ENCODE measurements at regions not wholly inside any gene's neighbourhood (a gene's known extent, or its start where the extent isn't known, plus 50 kb on each side); places are given as distances from the start of the nearest gene placed in this dataset.
"Not testable (repeated sequence)": the region's sequence is repeated elsewhere in the genome, so short reads cannot be mapped to it uniquely, and the experiment has no call there.

- DNase-seq (ENCODE audit: low read depth in 1 of 2, low spot score in 1 of 2) = not testable (repeated sequence)
These were observed 51.5 kb downstream of the PPIAL4A start for GRCh38 chr1:120941066-120941465.

- DNase-seq (ENCODE audit: low read depth in 1 of 2, low spot score in 1 of 2) = peak in 1 of 2 donors; percentile 8
These were observed 52.3 kb downstream of the PPIAL4A start for GRCh38 chr1:120941836-120942217.

- DNase-seq (ENCODE audit: low read depth in 1 of 2, low spot score in 1 of 2) = peak; percentile 57 to 68
These were observed 52.8 kb downstream of the PPIAL4A start for GRCh38 chr1:120942218-120942944.

- not testable (repeated sequence) for DNase-seq (ENCODE audit: low read depth in 1 of 2, low spot score in 1 of 2)
These were observed 53.4 kb downstream of the PPIAL4A start for GRCh38 chr1:120942945-120943319.

- DNase-seq (ENCODE audit: low read depth in 1 of 2, low spot score in 1 of 2) = not testable (repeated sequence)
These were observed 55.1 kb downstream of the PPIAL4A start for GRCh38 chr1:120944691-120945090.

GRCh38 chr1:120945122-120945521 lies 55.6 kb downstream of the PPIAL4A start:
- not testable (repeated sequence) for DNase-seq (ENCODE audit: low read depth in 1 of 2, low spot score in 1 of 2)

- not testable (repeated sequence) for DNase-seq (ENCODE audit: low read depth in 1 of 2, low spot score in 1 of 2)
These were observed 57.5 kb downstream of the PPIAL4A start for GRCh38 chr1:120947114-120947513.

GRCh38 chr1:120949724-120950123 lies 60.2 kb downstream of the PPIAL4A start:
- not testable (repeated sequence) for DNase-seq (ENCODE audit: low read depth in 1 of 2, low spot score in 1 of 2)

- not testable (repeated sequence) for DNase-seq (ENCODE audit: low read depth in 1 of 2, low spot score in 1 of 2)
These were observed 61.1 kb downstream of the PPIAL4A start for GRCh38 chr1:120950633-120951032.

GRCh38 chr1:120951100-120951499 lies 61.5 kb downstream of the PPIAL4A start:
- DNase-seq (ENCODE audit: low read depth in 1 of 2, low spot score in 1 of 2) = not testable (repeated sequence)

GRCh38 chr1:120952207-120952870 lies 62.8 kb downstream of the PPIAL4A start:
- not testable (repeated sequence) for DNase-seq (ENCODE audit: low read depth in 1 of 2, low spot score in 1 of 2)

GRCh38 chr1:120952871-120953265 lies 63.3 kb downstream of the PPIAL4A start:
- not testable (repeated sequence) for DNase-seq (ENCODE audit: low read depth in 1 of 2, low spot score in 1 of 2)

- DNase-seq (ENCODE audit: low read depth in 1 of 2, low spot score in 1 of 2) = no peak
These were observed 65.2 kb downstream of the PPIAL4A start for GRCh38 chr1:120954736-120955135.

GRCh38 chr1:120955961-120956360 lies 66.4 kb downstream of the PPIAL4A start:
- not testable (repeated sequence) for DNase-seq (ENCODE audit: low read depth in 1 of 2, low spot score in 1 of 2)

GRCh38 chr1:120966018-120966417 lies 76.4 kb downstream of the PPIAL4A start:
- DNase-seq (ENCODE audit: low read depth in 1 of 2, low spot score in 1 of 2) = not testable (repeated sequence)

- not testable (repeated sequence) for DNase-seq (ENCODE audit: low read depth in 1 of 2, low spot score in 1 of 2)
These were observed 83.3 kb downstream of the PPIAL4A start for GRCh38 chr1:120972863-120973262.

- DNase-seq (ENCODE audit: low read depth in 1 of 2, low spot score in 1 of 2) = not testable (repeated sequence)
These were observed 84.3 kb downstream of the PPIAL4A start for GRCh38 chr1:120973836-120974235.

GRCh38 chr1:120977279-120977678 lies 87.7 kb downstream of the PPIAL4A start:
- DNase-seq (ENCODE audit: low read depth in 1 of 2, low spot score in 1 of 2) = not testable (repeated sequence)

GRCh38 chr1:120981489-120982094 lies 92.0 kb downstream of the PPIAL4A start:
- not testable (repeated sequence) for DNase-seq (ENCODE audit: low read depth in 1 of 2, low spot score in 1 of 2)

GRCh38 chr1:120994614-120995013 lies 105.0 kb downstream of the PPIAL4A start:
- DNase-seq (ENCODE audit: low read depth in 1 of 2, low spot score in 1 of 2) = not testable (repeated sequence)

- not testable (repeated sequence) for DNase-seq (ENCODE audit: low read depth in 1 of 2, low spot score in 1 of 2)
These were observed 105.5 kb downstream of the PPIAL4A start for GRCh38 chr1:120995025-120995424.

Data from stimulated activated CD4-positive, alpha-beta T cell treated with anti-CD3 and anti-CD28 coated beads, Interleukin-15, amount 100 ng/mL, for 1 hour (primary cell).